Kidney (tissue), 13 donors: ENCODE measurements at regions not wholly inside any gene's neighbourhood (a gene's known extent, or its start where the extent isn't known, plus 50 kb on each side); places are given as distances from the start of the nearest gene placed in this dataset.

ENCODE experiments used
- DNase-seq, 5 donors: peaks; one replicate each; pipeline ENCODE4 v3.0.0-alpha.2; 2013 to 2020
- FAIRE-seq: peaks from 2 replicates; lab custom pipeline; 2012; peaks lifted over from hg19 to GRCh38; lab: Jason Lieb, UNC
- H3K27ac ChIP-seq, 2 donors: one replicate each; pipeline ENCODE4 v1.7.0; 2013; ENCODE audit warnings: low read depth in 2 of 2, low read length in 2 of 2, inconsistent platforms in 1 of 2
- H3K27me3 ChIP-seq: one replicate; pipeline ENCODE4 v1.7.1; 2013; ENCODE audit warnings: low read length, inconsistent platforms; ENCODE audit not compliant: control insufficient read depth, insufficient read depth
- H3K36me3 ChIP-seq, 3 donors: one replicate each; pipeline versions ENCODE4 v1.7.0 to v1.7.1; 2013; ENCODE audit warnings: low read length in 3 of 3, control low read depth in 1 of 3, inconsistent platforms in 1 of 3; ENCODE audit not compliant: insufficient read depth in 3 of 3, control insufficient read depth in 2 of 3
- H3K4me1 ChIP-seq, 3 donors: one replicate each; pipeline versions ENCODE4 v1.7.0 to v1.7.1; 2013; ENCODE audit warnings: low read length in 3 of 3, inconsistent platforms in 1 of 3, low read depth in 1 of 3; ENCODE audit not compliant: control insufficient read depth in 2 of 3, insufficient read depth in 2 of 3
- H3K4me3 ChIP-seq, 3 donors: one replicate each; pipeline versions ENCODE4 v1.7.0 to v1.8.1; 2013; ENCODE audit warnings: low read length in 3 of 3, control low read depth in 1 of 3, inconsistent platforms in 1 of 3
- H3K9ac ChIP-seq, 3 donors: one replicate each; pipeline versions ENCODE4 v1.7.0 to v1.7.1; 2013; ENCODE audit warnings: low read length in 3 of 3, control low read depth in 1 of 3, inconsistent platforms in 1 of 3
- H3K9me3 ChIP-seq, 3 donors: one replicate each; pipeline versions ENCODE4 v1.7.0 to v1.7.1; 2013; ENCODE audit warnings: low read length in 3 of 3, control low read depth in 1 of 3, inconsistent platforms in 1 of 3; ENCODE audit not compliant: control insufficient read depth in 2 of 3, insufficient read depth in 1 of 3
- CTCF ChIP-seq: IDR thresholded peaks from 3 replicates; pipeline ENCODE4 v1.5.1; 2012; ENCODE audit warnings: mild to moderate bottlenecking, moderate library complexity, borderline replicate concordance; ENCODE audit not compliant: insufficient read depth; ENCODE audit errors: extremely low read depth
- intact Hi-C: fragments of 100-400 bp; cut with DNase I; formaldehyde crosslinking; loops from one replicate; pipeline ENCODE4 v1.11.1; 2022
- donor health status: control.
- donor health status: control.
- donor health status: control.
- donor health status: control.
- donor health status: control.
- donor health status: DM: yes; HTN: yes; CAD: no.
- donor health status: Normal renal cell carcinoma (clear cell type).

GRCh38 chr5:144945503-144945902, 774.8 kb downstream of the KCTD16 start:
- H3K4me1 ChIP-seq = no peaks in the 10 kb centered on the region
- no peak overlapping the region for H3K9ac ChIP-seq
- H3K4me3 ChIP-seq = no peak overlapping the region
- TF ChIP-seq CTCF = no peak
- intact Hi-C loops = no loop called here
- no peak overlapping the region for H3K27ac ChIP-seq
- H3K9me3 ChIP-seq = no peaks in the 10 kb centered on the region
- no peaks in the 10 kb centered on the region for H3K36me3 ChIP-seq
- DNase-seq (no peak), FAIRE-seq (no peak)
- H3K27me3 ChIP-seq = no peaks in the 10 kb centered on the region

GRCh38 chr5:144944936-144945335, 774.3 kb downstream of the KCTD16 start:
- Histone ChIP-seq H3K27me3 (no peaks in the 10 kb centered on the region), H3K36me3 (no peaks in the 10 kb centered on the region), H3K4me1 (no peaks in the 10 kb centered on the region), H3K9ac (no peak overlapping the region), H3K4me3 (no peak overlapping the region), H3K27ac (no peak overlapping the region), H3K9me3 (no peaks in the 10 kb centered on the region)
- TF ChIP-seq CTCF = no peak
- FAIRE-seq (no peak), DNase-seq (no peak)
- intact Hi-C loops = no loop called here

GRCh38 chr5:144941004-144941403, 770.3 kb downstream of the KCTD16 start:
- no peak for TF ChIP-seq CTCF
- H3K36me3 ChIP-seq = no peaks in the 10 kb centered on the region

GRCh38 chr5:144918371-144918770, 747.7 kb downstream of the KCTD16 start:
- FAIRE-seq = no peak

More at GRCh38 chr5:144941004-144941403, 770.3 kb downstream of the KCTD16 start:
- Histone ChIP-seq H3K4me1 (no peaks in the 10 kb centered on the region), H3K9ac (no peak overlapping the region), H3K27me3 (no peaks in the 10 kb centered on the region), H3K9me3 (peaks cover 0 to 4% (median 0%) of the 10 kb centered on the region in 3 donors), H3K4me3 (no peak overlapping the region), H3K27ac (no peak overlapping the region)
- FAIRE-seq (no peak), DNase-seq (no peak)
- intact Hi-C loops = no loop called here

More at GRCh38 chr5:144918371-144918770, 747.7 kb downstream of the KCTD16 start:
- Histone ChIP-seq H3K36me3 (no peaks in the 10 kb centered on the region), H3K9ac (no peak overlapping the region), H3K9me3 (no peaks in the 10 kb centered on the region), H3K4me3 (no peak overlapping the region), H3K27me3 (no peaks in the 10 kb centered on the region), H3K4me1 (no peaks in the 10 kb centered on the region), H3K27ac (no peak overlapping the region)
- DNase-seq = no peak
- intact Hi-C loops = no loop called here
- no peak for TF ChIP-seq CTCF
